ENCODE measurements at regions not wholly inside any gene's neighbourhood (a gene's known extent, or its start where the extent isn't known, plus 50 kb on each side); places are given as distances from the start of the nearest gene placed in this dataset.

GRCh38 chr3:194084284-194084683 is 51.7 kb upstream of the HES1 start:
- Histone ChIP-seq H3K4me2 (ENCODE audit: low read length) (no peak overlapping the region), H3K27ac (no peak overlapping the region), H3K4me1 (no peaks in the 10 kb centered on the region), H2AFZ (no peak overlapping the region), H3K4me3 (ENCODE audit: low read depth, low read length) (no peak overlapping the region), H3K27me3 (ENCODE audit: control insufficient read depth, insufficient read depth, low read length) (no peaks in the 10 kb centered on the region), H3K36me3 (ENCODE audit: control insufficient read depth, insufficient read depth, low read length) (no peaks in the 10 kb centered on the region), H3K79me2 (no peaks in the 10 kb centered on the region), H3K9me3 (ENCODE audit: control insufficient read depth, low read length) (no peaks in the 10 kb centered on the region), H3K9ac (no peak overlapping the region)
- TF ChIP-seq, protein P1, sequence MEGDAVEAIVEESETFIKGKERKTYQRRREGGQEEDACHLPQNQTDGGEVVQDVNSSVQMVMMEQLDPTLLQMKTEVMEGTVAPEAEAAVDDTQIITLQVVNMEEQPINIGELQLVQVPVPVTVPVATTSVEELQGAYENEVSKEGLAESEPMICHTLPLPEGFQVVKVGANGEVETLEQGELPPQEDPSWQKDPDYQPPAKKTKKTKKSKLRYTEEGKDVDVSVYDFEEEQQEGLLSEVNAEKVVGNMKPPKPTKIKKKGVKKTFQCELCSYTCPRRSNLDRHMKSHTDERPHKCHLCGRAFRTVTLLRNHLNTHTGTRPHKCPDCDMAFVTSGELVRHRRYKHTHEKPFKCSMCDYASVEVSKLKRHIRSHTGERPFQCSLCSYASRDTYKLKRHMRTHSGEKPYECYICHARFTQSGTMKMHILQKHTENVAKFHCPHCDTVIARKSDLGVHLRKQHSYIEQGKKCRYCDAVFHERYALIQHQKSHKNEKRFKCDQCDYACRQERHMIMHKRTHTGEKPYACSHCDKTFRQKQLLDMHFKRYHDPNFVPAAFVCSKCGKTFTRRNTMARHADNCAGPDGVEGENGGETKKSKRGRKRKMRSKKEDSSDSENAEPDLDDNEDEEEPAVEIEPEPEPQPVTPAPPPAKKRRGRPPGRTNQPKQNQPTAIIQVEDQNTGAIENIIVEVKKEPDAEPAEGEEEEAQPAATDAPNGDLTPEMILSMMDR (IDR thresholded peaks at IDR 0.05) = no peak
